Psoas muscle (tissue), 7 donors: ENCODE measurements at regions not wholly inside any gene's neighbourhood (a gene's known extent, or its start where the extent isn't known, plus 50 kb on each side); places are given as distances from the start of the nearest gene placed in this dataset.

Experiments used
- ATAC-seq, 4 donors: fragments of 200-7000 bp; cut with Tn5 transposase; one replicate each; pipeline ENCODE4 v1.9.1; 2020; ENCODE audit warnings: moderate library complexity in 3 of 4, mild to moderate bottlenecking in 2 of 4
- DNase-seq, 2 donors: peaks; one replicate each; pipeline ENCODE4 v3.0.0-alpha.2; 2020
- H3K27ac ChIP-seq: fragments of 200-600 bp; one replicate; pipeline ENCODE4 v1.8.0; 2022
- H3K27me3 ChIP-seq, 3 donors: fragments of 200-600 bp in 1 of 3; one replicate each; pipeline versions ENCODE4 v1.6.1 to v1.8.0; 2013 to 2022; ENCODE audit warnings: low read length in 2 of 3, mild to moderate bottlenecking in 2 of 3, moderate library complexity in 1 of 3; ENCODE audit not compliant: insufficient read depth in 3 of 3
- H3K36me3 ChIP-seq, 2 donors: fragments of 200-600 bp in 1 of 2; one replicate each; pipeline versions ENCODE4 v1.6.1 to v1.8.0; 2013 to 2022; ENCODE audit warnings: low read depth in 1 of 2, mild to moderate bottlenecking in 1 of 2, moderate library complexity in 1 of 2; ENCODE audit not compliant: insufficient read depth in 1 of 2
- H3K4me1 ChIP-seq: fragments of 200-600 bp; one replicate; pipeline ENCODE4 v1.8.0; 2022
- H3K4me3 ChIP-seq: fragments of 200-600 bp; one replicate; pipeline ENCODE4 v1.8.0; 2022; ENCODE audit warnings: mild to moderate bottlenecking
- H3K9me3 ChIP-seq: fragments of 200-600 bp; one replicate; pipeline ENCODE4 v1.8.0; 2022
- WGBS, 3 donors: extraction: QIAGEN DNeasy Blood & Tissue Kit; methylation state at CpG; one replicate each; pipeline versions ENCODE4 v1.1.6 to v1.1.7; 2013; 5-methylcytosine and 5-hydroxymethylcytosine counted together
- intact Hi-C, 2 donors: fragments of 100-400 bp; cut with DNase I; formaldehyde crosslinking; loops; one replicate each; pipeline versions ENCODE4 v1.11.0 to v1.14.2; 2022
- TF ChIP-seq, protein P1 (sequence below): fragments of 200-600 bp; IDR thresholded peaks from one replicate; pipeline ENCODE4 v1.8.0; 2022; ENCODE audit warnings: antibody characterized with exemption
- donor health status: healthy with polysubstance abuse.
- donor health status: DM: no; HTN: no; CAD: no; lungs with moderate emphysema.
- donor health status: Bipolar disorder and iron deficiency.
- donor health status: healthy.
- donor health status: DM: yes; HTN: yes; CAD: no.
- donor health status: DM: no; HTN: no; CAD: no.
- donor health status: DM: yes; HTN: yes; CAD: no.

DNA sequence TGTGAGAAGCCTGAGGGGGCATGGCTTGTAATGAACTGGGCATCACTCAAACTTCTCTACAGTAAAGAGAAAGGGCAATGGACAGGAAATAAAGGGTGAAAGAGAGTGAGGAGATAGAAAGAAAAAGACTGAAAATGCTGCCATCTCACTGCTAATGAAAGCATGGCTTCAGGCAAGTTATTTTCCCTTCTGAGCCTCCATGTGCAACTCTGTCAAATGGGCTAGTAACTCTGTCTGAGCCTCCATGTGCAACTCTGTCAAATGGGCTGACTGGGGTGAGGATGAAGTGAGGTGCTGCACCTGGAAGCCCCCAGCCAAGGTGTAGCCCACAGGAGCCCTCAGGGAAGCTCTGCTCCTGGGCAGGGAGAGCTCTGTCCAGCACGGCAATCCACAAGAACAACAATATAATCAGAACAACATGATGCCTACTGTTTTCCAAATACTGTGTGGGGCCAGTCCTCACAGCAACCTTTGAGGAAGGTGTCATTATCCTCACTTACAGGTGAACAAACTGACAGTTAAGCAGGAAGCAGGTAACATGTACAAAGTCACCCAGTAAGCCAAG, 73.8 kb upstream of the XPA start:
- DNase-seq (no peak), ATAC-seq (no peak)
- no peak overlapping the region for H3K27ac ChIP-seq
- TF ChIP-seq, protein P1, sequence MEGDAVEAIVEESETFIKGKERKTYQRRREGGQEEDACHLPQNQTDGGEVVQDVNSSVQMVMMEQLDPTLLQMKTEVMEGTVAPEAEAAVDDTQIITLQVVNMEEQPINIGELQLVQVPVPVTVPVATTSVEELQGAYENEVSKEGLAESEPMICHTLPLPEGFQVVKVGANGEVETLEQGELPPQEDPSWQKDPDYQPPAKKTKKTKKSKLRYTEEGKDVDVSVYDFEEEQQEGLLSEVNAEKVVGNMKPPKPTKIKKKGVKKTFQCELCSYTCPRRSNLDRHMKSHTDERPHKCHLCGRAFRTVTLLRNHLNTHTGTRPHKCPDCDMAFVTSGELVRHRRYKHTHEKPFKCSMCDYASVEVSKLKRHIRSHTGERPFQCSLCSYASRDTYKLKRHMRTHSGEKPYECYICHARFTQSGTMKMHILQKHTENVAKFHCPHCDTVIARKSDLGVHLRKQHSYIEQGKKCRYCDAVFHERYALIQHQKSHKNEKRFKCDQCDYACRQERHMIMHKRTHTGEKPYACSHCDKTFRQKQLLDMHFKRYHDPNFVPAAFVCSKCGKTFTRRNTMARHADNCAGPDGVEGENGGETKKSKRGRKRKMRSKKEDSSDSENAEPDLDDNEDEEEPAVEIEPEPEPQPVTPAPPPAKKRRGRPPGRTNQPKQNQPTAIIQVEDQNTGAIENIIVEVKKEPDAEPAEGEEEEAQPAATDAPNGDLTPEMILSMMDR, result no peak
- H3K4me3 ChIP-seq, result no peak overlapping the region
- H3K27me3 ChIP-seq, result peaks cover 0 to 33% (median 7%) of the 10 kb centered on the region in 3 donors
- no peaks in the 10 kb centered on the region for H3K36me3 ChIP-seq
- no peaks in the 10 kb centered on the region for H3K9me3 ChIP-seq
- intact Hi-C loops, result loop anchor here in 1 of 2 donors (10.0 kb wide), 1 partner anchor 56 kb away; no protein-coding TSS in a partner anchor
- no peaks in the 10 kb centered on the region for H3K4me1 ChIP-seq
- WGBS, 3 donors, result 42 to 51% (median 48%) methylated on average over 1 of the region's 1 CpG

DNA sequence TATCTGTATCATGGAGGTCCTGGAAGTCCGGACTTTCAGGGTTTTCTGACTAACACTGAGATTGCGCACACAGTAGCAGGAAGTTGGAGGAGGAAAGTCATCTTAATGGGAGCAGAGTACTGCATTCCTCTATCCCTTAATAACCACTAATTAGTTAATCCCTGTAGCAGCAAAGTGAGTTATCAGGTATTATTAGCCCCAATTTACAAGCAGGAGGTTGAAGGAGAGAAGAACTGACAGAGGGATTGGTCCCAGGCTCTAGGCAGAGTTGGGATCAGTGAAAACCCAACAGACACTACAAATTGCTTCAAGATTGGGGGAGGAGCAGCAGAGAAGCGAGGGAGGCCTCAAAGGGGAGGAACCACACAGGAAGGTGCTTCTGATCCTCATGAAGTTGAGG, 74.5 kb upstream of the XPA start:
- Histone ChIP-seq H3K36me3 (no peaks in the 10 kb centered on the region), H3K4me1 (no peaks in the 10 kb centered on the region), H3K4me3 (no peak overlapping the region), H3K9me3 (no peaks in the 10 kb centered on the region), H3K27me3 (peaks cover 0 to 33% (median 7%) of the 10 kb centered on the region in 3 donors), H3K27ac (no peak overlapping the region)
- TF ChIP-seq, protein P1, result no peak
- no peak for DNase-seq
- WGBS, 3 donors, result 73 to 85% (median 77%) methylated on average over 3 of the region's 3 CpGs
- ATAC-seq, result no peak
- intact Hi-C loops, result loop anchor here in 1 of 2 donors (10.0 kb wide), 1 partner anchor 57 kb away; no protein-coding TSS in a partner anchor

DNA sequence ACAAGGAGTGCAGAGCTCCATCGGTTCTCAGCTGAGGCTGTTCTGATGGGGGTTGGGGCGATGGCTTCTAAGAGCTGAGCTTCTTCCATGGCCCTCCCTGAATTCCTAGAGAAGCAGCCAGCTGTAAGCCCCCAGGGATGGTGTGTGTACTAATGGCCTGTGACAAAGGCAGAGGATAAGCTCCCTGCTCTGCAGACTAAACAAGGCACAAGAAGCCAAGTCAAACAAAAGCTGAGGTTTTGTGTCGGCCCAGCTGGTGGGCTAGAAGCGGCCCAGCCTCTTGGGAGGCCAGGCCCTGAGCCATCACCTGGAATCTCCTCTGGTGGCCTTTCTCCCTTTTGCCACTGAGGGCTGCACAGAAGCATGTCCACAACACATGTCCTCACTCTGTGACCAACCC, 75.0 kb upstream of the XPA start:
- DNase-seq, result no peak
- WGBS, 3 donors, result 50 to 76% (median 54%) methylated on average over 4 of the region's 4 CpGs
- H3K36me3 ChIP-seq, result no peaks in the 10 kb centered on the region
- no peaks in the 10 kb centered on the region for H3K4me1 ChIP-seq
- ATAC-seq, result no peak
- intact Hi-C loops, result loop anchor here in 1 of 2 donors (10.0 kb wide), 1 partner anchor 57 kb away; no protein-coding TSS in a partner anchor
- no peak overlapping the region for H3K27ac ChIP-seq
- H3K4me3 ChIP-seq, result no peak overlapping the region
- no peaks in the 10 kb centered on the region for H3K9me3 ChIP-seq
- TF ChIP-seq, protein P1, result no peak
- H3K27me3 ChIP-seq, result peaks cover 0 to 31% (median 7%) of the 10 kb centered on the region in 3 donors

DNA sequence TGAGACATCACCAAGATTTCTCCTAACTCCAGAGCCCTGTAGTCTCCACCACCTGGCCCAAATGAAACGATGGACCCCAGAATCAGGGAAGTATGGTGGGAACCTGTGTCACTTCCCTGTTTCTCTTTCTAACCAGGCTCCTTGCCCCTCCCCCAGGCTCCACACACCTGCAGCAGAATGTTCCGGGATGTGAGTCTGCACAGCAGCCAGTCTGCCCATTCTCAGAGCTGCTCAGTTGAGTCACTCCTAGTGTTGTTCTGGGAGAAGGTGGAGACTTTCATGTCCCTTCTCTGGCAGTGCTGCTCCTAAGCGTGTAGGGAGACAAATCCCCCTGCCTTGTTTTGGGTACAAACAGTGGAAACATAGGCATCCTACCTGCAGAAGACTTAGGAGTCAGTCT, 76.0 kb upstream of the XPA start:
- no peak overlapping the region for H3K4me3 ChIP-seq
- DNase-seq (no peak), ATAC-seq (no peak)
- no peaks in the 10 kb centered on the region for H3K4me1 ChIP-seq
- H3K27ac ChIP-seq, result no peak overlapping the region
- intact Hi-C loops, result loop anchor here in 1 of 2 donors (10.0 kb wide), 1 partner anchor 58 kb away; no protein-coding TSS in a partner anchor
- peaks cover 0 to 26% (median 7%) of the 10 kb centered on the region in 3 donors for H3K27me3 ChIP-seq
- no peaks in the 10 kb centered on the region for H3K36me3 ChIP-seq
- H3K9me3 ChIP-seq, result no peaks in the 10 kb centered on the region
- 65 to 82% (median 79%) methylated on average over 3 of the region's 3 CpGs for WGBS, 3 donors
- TF ChIP-seq, protein P1, result no peak
